GM19328 (cell line): ENCODE measurements at regions not wholly inside any gene's neighbourhood (a gene's known extent, or its start where the extent isn't known, plus 50 kb on each side); places are given as distances from the start of the nearest gene placed in this dataset.

Source experiments
- ATAC-seq: cut with Tn5 transposase; IDR thresholded peaks from one replicate; pipeline ENCODE4 v1.9.1; 2021; ENCODE audit warnings: mild to moderate bottlenecking, moderate library complexity; ENCODE audit not compliant: unreplicated experiment

DNA sequence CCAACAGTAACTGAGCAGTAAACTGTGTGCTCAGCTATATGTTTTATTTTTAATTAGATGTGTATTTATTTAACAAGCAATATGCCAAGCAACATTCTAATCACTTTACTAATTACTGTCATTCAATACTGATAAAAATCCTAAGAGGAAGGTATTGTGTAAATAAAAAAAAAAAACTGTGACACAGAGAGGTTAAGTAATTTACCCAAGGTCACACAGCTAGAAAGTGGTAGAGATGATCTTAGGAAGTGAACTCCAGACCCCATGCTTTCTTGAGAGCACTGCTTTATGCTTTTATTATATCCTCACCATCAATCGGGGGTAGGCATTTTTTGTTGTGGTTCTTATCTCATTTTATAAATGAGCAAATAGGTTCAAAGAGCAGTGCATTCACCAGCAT lies 417.1 kb downstream of the RAB28 start:
- no peak for ATAC-seq

GRCh38 chr4:13059019-13059418 lies 425.1 kb downstream of the RAB28 start:
- no peak for ATAC-seq

DNA sequence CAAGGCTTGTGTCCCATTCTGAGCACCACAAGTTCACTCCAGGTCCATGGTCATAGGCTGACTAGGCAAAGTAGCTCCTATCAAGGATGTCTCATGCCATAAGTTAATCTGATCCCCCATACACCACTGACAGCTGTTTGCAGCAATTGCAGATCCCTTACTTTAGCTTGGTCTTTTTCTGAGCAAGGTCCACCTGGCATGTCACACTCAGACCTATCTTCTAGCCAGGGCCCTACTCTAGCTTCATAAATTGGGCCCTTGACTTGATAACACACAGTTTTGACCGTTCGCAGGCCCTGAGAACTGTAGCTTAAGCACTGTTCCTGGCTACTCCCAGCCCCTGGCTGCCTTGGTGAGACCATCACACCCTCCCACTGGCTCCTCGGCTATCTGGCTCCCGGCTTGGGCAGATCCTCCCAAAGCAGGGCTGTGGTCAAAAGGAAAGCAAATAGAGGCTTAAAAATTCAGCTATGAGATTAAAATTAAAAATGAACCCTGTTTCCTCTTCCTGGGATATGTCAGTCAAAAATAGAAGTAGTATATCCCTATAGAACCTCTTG lies 427.4 kb downstream of the RAB28 start:
- ATAC-seq = no peak

DNA sequence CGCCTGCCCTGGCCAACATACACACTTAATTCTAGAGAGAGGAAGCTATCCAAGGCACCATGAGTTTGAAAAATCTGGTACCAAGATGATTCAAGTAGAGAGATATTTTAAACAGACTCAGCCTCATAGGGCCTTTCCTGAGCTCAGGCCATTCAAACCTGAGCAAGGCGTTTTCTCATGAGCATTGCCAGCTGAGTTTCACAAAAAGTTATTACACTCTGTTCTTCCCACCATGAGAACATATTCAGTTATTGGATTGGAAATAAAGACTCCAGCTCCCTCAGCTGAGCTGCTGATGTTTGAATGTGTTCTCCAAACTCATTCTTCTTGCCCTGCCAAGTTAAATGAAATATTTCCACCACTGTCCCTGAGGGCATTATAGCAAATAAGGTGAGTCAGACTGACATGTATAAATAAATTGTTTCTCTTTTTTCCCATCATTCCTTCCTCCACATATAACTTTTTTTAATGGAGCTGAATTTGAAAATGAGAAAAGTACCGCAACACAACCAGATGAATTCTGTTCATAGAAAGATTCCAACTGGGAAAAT lies 429.6 kb downstream of the RAB28 start:
- ATAC-seq = no peak

DNA sequence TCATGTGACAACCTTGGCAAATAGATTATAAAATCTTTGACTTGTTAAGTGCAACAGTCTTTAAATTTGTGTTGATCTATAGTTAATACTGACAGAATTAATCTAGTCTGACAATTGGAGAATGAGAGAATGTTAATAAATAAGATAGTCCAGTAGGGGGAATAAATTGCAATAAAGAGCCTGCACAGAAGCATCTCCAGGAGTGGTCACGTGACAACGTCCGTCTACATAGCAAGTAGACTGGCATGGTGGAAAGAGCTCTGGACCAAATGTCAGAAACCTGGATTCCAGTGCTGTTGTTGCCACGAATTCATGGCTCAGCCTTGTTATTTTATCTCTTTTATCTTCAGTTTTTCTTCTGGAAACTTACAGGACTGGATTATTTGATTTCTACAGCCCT lies 436.5 kb downstream of the RAB28 start:
- ATAC-seq = no peak

DNA sequence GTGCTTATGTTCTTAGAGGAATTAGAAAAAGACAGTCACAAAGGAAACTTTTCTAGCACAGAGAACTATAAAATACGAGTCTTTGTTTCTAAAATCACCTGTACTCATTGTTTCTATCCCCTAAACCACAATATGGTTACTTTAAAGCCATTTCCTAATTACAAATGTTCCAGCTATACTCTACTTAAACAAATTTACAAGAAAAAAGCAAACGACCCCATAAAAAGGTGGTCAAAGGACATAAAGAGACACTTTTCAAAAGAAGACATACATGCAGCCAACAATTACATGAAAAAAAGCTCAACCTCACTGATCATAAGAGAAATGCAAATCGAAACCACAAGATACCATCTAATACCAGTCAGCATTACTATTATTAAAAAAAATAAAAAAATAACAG lies 447.3 kb downstream of the RAB28 start:
- ATAC-seq = no peak

DNA sequence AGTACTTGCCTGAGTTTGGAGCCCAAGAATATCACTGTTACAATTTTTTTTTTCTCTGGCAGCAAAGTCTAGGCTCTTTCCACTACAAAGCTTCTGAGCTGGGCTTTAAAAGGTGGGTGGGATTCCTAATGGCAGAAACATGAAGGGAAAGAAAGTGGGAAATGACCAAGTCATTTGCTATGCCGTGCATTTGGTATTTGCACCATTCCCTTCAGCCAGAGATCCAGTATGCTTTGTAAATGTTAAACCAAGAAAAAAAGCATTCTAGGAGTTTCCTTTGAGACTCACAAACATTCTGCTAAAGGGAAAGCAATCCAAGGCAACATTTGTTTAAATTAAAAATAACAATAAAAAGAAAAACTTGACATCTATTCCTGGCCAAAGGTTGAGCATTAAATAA lies 451.2 kb downstream of the RAB28 start:
- ATAC-seq = no peak

GRCh38 chr4:13024147-13025105 lies 459.7 kb downstream of the RAB28 start:
- ATAC-seq = no peak

DNA sequence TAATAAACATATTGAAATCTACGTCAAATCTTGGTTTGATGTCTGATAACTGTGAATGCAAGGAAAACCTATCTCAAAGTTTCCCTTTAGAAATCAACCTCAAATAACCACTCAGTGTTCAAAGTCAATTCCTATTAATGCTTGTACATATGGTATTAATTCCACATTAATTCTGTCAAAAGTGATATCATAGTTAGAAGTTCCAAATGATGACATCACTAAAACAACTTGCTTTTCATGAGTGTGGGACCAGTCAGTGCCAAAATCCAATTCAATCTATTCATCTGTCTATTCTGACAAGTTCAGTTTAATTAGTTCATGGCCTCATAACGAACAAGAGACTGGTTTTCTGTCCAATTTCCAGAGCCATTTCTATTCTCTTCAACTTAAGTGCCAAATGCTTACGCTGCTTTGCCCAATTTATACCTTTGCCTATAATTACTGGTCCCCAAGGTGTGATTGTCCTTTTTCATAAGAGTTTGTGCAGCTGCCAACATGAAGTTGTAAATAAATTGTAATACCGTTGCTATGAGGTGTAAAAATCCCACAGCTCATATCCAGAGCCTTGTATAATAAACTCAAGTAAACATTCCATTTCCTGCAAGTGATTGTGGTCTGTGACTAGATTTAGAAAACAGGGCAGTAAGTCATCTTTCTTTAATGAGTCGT lies 476.2 kb downstream of the RAB28 start:
- no peak for ATAC-seq

GRCh38 chr4:12993923-12994322 lies 490.2 kb downstream of the RAB28 start:
- no peak for ATAC-seq

- no peak for ATAC-seq
Measured at GRCh38 chr4:12987284-12987683, 496.9 kb downstream of the RAB28 start.

- no peak for ATAC-seq
Measured at GRCh38 chr4:12979797-12980196, 504.3 kb downstream of the RAB28 start.

GRCh38 chr4:12978310-12978709 lies 505.8 kb downstream of the RAB28 start:
- no peak for ATAC-seq

- ATAC-seq = no peak
Measured at GRCh38 chr4:12975511-12975910, 508.6 kb downstream of the RAB28 start.

DNA sequence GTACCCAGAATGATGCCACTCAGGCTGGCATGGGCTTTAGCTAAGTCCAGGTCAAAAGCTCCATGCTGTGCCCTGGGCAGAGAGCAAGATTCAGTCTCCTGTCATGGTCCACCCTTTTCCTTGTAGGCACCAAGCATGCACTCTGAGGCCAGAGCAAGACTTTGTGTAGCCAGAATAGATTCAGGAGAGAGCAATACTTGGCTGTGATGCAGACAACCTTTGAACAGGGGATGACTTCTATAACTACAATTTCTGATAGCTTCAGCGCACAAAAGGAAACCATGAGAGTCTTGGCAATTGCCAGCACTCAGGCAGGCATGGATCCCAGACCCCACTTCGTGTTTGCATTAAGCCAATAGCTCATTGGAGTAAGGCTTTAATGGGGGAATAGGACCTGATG lies 510.6 kb downstream of the RAB28 start:
- no peak for ATAC-seq

DNA sequence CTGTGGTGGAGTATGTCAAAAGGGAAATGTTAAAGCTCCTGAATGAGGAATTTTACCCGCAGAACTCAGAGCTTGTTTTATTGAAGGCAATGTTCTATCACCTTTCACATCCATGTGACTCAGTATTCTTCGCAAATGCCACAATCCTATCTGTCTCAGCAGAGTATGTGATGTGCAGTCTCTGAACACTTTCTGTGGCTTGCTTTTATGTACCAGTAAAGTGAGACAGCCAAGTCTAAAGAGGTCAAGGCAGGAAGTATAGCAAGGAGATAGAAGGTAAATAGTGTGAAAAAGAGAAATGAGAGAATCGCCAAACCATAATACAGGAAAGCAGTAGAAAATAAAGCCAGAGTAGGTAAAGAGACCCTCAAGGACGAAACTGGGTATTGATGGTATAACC lies 515.8 kb downstream of the RAB28 start:
- no peak for ATAC-seq

- ATAC-seq = no peak
Measured at GRCh38 chr4:12966726-12967125, 517.4 kb downstream of the RAB28 start.

DNA sequence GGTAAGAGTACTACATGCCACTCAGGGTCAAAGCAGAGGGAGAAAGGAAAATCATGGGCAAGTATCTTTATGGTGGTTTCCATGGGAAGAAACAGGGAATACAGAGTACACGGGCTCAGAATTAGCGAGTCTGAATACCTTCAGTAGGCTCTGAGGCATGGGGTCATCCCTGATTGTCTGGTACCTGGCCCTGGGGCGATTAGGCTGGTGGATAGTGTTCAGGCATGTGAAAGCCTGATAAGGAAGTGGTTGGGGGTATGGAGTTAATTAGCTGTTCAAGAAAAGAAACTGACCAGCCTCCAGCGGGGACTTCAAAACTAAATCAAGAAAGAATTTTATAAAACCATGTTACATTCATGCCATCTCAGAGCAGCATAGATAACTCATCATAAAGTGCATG lies 518.8 kb downstream of the RAB28 start:
- no peak for ATAC-seq

GRCh38 chr4:12963912-12964311 lies 520.2 kb downstream of the RAB28 start:
- no peak for ATAC-seq

- no peak for ATAC-seq
Measured at GRCh38 chr4:12963291-12963690, 520.8 kb downstream of the RAB28 start.

DNA sequence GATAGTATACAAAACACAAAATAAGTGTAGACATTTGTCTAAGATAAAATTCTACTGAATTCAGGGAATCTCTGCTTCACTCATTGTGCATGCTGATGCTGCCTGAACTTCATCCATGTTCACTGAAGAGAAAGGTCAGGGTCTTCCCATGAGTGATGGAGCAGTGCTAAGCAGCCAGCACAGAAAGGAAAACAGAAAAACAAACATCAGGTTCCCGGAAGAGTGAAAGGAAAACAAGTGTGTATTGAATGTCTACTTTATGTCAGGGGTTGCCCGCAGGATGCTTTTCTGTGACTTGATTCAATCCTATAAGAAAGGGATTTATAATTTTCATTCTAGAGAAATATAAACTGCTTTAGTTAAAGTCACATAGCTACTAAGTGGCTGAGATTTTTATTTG lies 522.4 kb downstream of the RAB28 start:
- no peak for ATAC-seq

GRCh38 chr4:12958436-12958835 lies 525.7 kb downstream of the RAB28 start:
- ATAC-seq = no peak
